Ovary (tissue), 7 donors: ENCODE measurements at regions not wholly inside any gene's neighbourhood (a gene's known extent, or its start where the extent isn't known, plus 50 kb on each side); places are given as distances from the start of the nearest gene placed in this dataset.
A peak's percentile ranks its signal among the peaks of the same experiment; 100 is the strongest.

ENCODE experiments used
- DNase-seq, 5 donors: peaks; one replicate each; pipeline ENCODE4 v3.0.0-alpha.2; 2019 to 2020
- H3K27ac ChIP-seq, 2 donors: fragments of 200-600 bp; one replicate each; pipeline versions ENCODE4 v1.5.1 to v1.8.0; 2019 to 2022
- H3K27me3 ChIP-seq: fragments of 200-600 bp; one replicate; pipeline ENCODE4 v1.8.0; 2022
- H3K36me3 ChIP-seq: fragments of 200-600 bp; sonication (generic); one replicate; pipeline ENCODE4 v1.5.1; 2019
- H3K4me1 ChIP-seq: one replicate; pipeline ENCODE4 v1.8.1; 2013; ENCODE audit warnings: mild to moderate bottlenecking, moderate library complexity; ENCODE audit not compliant: insufficient read depth
- H3K4me3 ChIP-seq: fragments of 200-600 bp; sonication (generic); one replicate; pipeline ENCODE4 v1.5.1; 2017
- H3K9me3 ChIP-seq, 2 donors: fragments of 200-600 bp in 1 of 2; sonication (generic) in 1 of 2; one replicate each; pipeline versions ENCODE4 v1.5.1 to v1.8.1; 2013 to 2019; ENCODE audit warnings: mild to moderate bottlenecking in 1 of 2, moderate library complexity in 1 of 2
- EP300 ChIP-seq: sonication (generic); formaldehyde crosslinking; IDR thresholded peaks from one replicate; pipeline ENCODE4 v1.6.1; 2017; ENCODE audit warnings: antibody characterized with exemption
- POLR2A ChIP-seq: fragments of 450-650 bp; IDR thresholded peaks from one replicate; pipeline ENCODE4 v1.6.1; 2017; ENCODE audit warnings: antibody characterized with exemption, mild to moderate bottlenecking, moderate library complexity
- WGBS, 3 donors: extraction: QIAGEN DNeasy Blood & Tissue Kit in 1 of 3; methylation state at CpG; one replicate each; pipeline versions ENCODE4 v1.1.5 to v1.1.7; 2013 to 2017; 5-methylcytosine and 5-hydroxymethylcytosine counted together
- intact Hi-C, 4 donors: fragments of 100-400 bp; cut with DNase I; formaldehyde crosslinking; loops; one replicate each; pipeline versions ENCODE4 v1.11.0 to v1.15.1; 2022 to 2023
- TF ChIP-seq, protein P1 (sequence below), 3 donors: fragments of 450-650 bp in 2 of 3; fragments of 200-600 bp in 1 of 3; IDR thresholded peaks; one replicate each; pipeline versions ENCODE4 v1.5.1 to v1.8.0; 2016 to 2022; ENCODE audit warnings: antibody characterized with exemption in 3 of 3, mild to moderate bottlenecking in 1 of 3
- donor health status: DM: no; HTN: no; CAD: no; lungs with moderate emphysema.
- donor health status: DM: no; HTN: no; CAD: no.
- donor health status: Bipolar disorder and iron deficiency.
- donor health status: DM: no; HTN: no; CAD: no.
- donor health status: DM: yes; HTN: yes; CAD: no.

DNA sequence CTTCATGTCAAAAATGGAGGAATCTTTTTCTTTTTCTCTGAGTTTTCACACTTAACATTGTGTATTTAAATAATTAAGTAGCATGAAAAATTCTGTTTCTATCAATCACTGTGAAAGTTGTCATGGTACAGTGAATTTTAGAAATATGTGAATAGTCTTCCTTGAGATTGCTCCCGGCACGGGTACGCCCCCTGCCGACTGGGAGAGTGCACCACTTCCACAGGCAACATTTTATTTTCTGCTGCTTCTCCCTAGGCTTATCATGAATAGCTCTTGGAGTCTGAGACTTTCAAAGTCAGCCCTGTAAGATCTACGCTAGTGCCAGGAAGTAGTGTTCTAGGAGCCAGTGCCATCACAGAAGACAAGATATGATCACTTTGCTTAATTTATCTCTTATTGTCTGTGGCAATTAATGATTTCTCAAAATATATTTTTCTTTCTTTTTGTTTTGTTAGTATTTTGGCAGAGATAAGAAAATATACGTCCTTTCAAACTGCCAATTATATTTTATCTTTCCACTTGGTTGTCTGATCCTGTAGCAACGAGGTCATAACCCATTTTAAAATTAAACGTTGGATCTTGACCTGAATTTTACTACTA, 763.8 kb upstream of the AADAT start:
- H3K4me3 ChIP-seq, result no peak overlapping the region
- no peak overlapping the region for H3K27ac ChIP-seq
- no peaks in the 10 kb centered on the region for H3K27me3 ChIP-seq
- DNase-seq, result peak in 4 of 5 donors; percentile 10 to 60 (median 26)
- no peaks in the 10 kb centered on the region for H3K9me3 ChIP-seq
- no peaks in the 10 kb centered on the region for H3K36me3 ChIP-seq
- 16 to 23% (median 16%) methylated on average over 8 of the region's 8 CpGs for WGBS, 3 donors
- no peaks in the 10 kb centered on the region for H3K4me1 ChIP-seq
- intact Hi-C loops, result no loop called here
- TF ChIP-seq EP300 (no peak), POLR2A (no peak)
- TF ChIP-seq, protein P1, sequence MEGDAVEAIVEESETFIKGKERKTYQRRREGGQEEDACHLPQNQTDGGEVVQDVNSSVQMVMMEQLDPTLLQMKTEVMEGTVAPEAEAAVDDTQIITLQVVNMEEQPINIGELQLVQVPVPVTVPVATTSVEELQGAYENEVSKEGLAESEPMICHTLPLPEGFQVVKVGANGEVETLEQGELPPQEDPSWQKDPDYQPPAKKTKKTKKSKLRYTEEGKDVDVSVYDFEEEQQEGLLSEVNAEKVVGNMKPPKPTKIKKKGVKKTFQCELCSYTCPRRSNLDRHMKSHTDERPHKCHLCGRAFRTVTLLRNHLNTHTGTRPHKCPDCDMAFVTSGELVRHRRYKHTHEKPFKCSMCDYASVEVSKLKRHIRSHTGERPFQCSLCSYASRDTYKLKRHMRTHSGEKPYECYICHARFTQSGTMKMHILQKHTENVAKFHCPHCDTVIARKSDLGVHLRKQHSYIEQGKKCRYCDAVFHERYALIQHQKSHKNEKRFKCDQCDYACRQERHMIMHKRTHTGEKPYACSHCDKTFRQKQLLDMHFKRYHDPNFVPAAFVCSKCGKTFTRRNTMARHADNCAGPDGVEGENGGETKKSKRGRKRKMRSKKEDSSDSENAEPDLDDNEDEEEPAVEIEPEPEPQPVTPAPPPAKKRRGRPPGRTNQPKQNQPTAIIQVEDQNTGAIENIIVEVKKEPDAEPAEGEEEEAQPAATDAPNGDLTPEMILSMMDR (IDR thresholded peaks at IDR 0.05), result no peak

DNA sequence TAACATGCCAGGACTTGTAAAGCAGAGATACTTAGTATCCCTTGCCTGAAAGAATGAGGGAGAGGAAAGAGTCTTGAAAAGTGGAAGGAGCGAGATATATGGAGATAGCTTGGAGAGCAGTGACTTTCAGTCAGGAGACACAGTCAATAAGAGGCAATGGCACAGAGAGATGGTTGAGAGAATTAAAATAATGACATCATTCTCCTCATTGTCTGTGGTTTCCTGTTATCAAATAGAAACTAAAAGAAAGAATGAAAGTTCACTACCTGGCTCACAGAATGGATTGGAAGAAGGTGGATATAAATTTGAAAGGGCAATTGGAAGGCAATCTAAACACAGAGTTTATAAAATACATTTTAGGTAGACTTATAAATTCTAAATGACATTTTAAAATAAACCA, 760.2 kb upstream of the AADAT start:
- TF ChIP-seq EP300, result no peak
- TF ChIP-seq, protein P1 (IDR thresholded peaks at IDR 0.05), result no peak
- no peak for TF ChIP-seq POLR2A
- Histone ChIP-seq H3K36me3 (no peaks in the 10 kb centered on the region), H3K27me3 (no peaks in the 10 kb centered on the region), H3K9me3 (no peaks in the 10 kb centered on the region), H3K27ac (no peak overlapping the region), H3K4me3 (no peak overlapping the region), H3K4me1 (no peaks in the 10 kb centered on the region)
- 89 to 98% (median 91%) methylated on average over 1 of the region's 1 CpG for WGBS, 3 donors
- no peak for DNase-seq
- intact Hi-C loops, result no loop called here

DNA sequence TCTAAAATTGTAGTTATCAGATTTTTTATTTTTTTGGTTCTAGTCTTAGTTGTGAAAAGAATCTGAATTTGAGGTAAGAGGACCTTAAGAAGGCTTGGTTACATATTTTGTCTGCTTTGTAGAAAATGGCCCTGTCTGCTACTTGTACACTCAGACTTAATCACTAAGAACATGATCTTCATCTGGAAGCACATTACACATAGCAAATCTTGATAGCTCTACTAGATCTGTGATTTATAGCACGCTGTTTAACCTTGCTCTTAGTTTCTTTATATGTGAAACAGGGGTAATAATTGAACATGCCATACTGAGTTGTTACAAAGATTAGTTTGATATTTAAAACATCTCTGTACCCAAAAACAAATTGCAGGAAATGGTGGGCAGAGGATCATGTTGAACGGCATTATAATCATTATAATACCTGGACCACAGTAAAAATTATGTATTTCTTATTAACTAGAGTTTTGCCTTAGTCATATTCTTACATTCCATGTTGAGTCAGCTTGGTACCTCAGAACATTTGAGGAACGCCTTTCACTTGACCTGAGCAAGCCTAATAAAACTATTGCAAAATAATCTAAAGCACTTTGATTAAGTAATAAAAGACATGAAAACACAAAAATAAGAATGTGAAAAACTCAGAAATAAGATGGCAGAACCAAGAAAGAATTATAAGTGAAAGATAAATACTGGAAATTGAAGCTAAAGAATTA, 738.0 kb upstream of the AADAT start:
- intact Hi-C loops, result no loop called here
- WGBS, 3 donors, result 90 to 92% (median 92%) methylated on average over 3 of the region's 3 CpGs
- Histone ChIP-seq H3K4me3 (no peak overlapping the region), H3K27ac (no peak overlapping the region), H3K9me3 (no peaks in the 10 kb centered on the region), H3K27me3 (no peaks in the 10 kb centered on the region), H3K36me3 (no peaks in the 10 kb centered on the region), H3K4me1 (no peaks in the 10 kb centered on the region)
- TF ChIP-seq POLR2A, result no peak
- TF ChIP-seq, protein P1 (IDR thresholded peaks at IDR 0.05), result no peak
- TF ChIP-seq EP300, result no peak
- DNase-seq, result no peak

DNA sequence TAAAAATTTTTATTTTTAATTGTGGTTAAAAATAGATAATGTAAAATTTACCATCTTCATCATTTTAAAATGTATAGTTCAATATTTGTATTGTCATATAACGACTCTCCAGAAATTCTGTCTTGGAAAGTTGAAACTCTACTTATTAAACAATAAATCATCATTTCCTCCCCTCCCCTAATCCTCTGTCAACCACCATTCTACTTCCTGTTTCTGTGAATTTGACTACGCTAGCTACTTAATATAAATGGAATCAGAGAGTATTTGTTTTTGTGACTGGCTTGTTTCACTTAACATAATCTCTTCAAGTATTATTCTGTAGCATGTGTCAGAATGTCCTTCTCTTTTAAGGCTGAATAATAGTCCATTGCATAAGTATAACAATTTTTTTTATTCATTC, 729.0 kb upstream of the AADAT start:
- no peaks in the 10 kb centered on the region for H3K27me3 ChIP-seq
- H3K36me3 ChIP-seq, result no peaks in the 10 kb centered on the region
- no peaks in the 10 kb centered on the region for H3K9me3 ChIP-seq
- H3K4me1 ChIP-seq, result no peaks in the 10 kb centered on the region
- DNase-seq, result no peak
- 73 to 77% (median 76%) methylated on average over 2 of the region's 2 CpGs for WGBS, 3 donors
- intact Hi-C loops, result no loop called here
- TF ChIP-seq POLR2A, result no peak
- TF ChIP-seq EP300, result no peak
- TF ChIP-seq, protein P1 (IDR thresholded peaks at IDR 0.05), result no peak
- H3K27ac ChIP-seq, result no peak overlapping the region
- no peak overlapping the region for H3K4me3 ChIP-seq
